ENCODE measurements at regions not wholly inside any gene's neighbourhood (a gene's known extent, or its start where the extent isn't known, plus 50 kb on each side); places are given as distances from the start of the nearest gene placed in this dataset.

DNA sequence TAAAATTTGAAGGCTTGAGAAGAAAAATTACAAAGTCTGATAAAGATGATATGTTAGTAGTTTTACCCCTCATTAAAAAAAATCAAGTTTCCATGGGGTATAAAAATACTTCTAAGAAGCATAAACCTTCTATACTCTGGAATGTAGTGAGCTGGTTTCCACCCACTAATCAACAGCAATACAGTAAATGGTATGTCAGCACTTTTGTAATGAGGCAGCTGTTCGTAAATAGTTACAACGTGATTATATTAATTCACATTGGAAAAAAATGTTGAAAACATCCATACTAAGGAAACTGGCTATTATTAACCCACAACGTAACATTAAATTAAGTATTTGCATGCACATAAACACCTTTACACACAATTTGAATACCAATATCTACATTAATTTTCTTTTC is 283.1 kb upstream of the FAM174A start:
- no peak for DNase-seq
- no peaks in the 10 kb centered on the region for H3K9me3 ChIP-seq
- WGBS (ENCODE audit: insufficient coverage, low coverage, low lambda C conversion rate, missing lambda C conversion rate): 43% methylated on average over 3 of the region's 3 CpGs

DNA sequence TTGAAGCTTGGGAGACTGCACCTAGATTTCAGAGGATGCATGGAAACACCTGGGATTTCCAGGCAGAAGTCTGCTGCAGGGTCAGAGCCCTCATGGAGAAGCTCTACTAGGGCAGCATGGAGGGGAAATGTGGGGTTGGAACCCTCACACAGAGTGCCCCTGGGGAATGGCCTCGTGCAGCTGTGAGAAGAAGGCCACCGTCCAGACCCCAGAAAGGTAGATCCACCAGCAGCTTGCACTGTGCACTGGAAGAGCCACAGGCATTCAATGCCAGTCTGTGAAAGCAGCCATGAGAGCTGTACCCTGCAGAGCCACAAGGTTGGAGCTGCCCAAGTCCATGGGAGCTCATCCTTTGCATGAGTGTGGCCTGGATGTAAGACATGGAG is 285.3 kb upstream of the FAM174A start:
- H3K36me3 ChIP-seq: no peaks in the 10 kb centered on the region
- intact Hi-C loops (cut with DNase I): no loop called here
- no peaks in the 10 kb centered on the region for H3K9me3 ChIP-seq
- DNase-seq (no peak), ATAC-seq (peak in 1 of 4 donors; percentile 13)
- TF ChIP-seq POLR2A (IDR thresholded peaks at IDR 0.05) (no peak), CTCF (IDR thresholded peaks at IDR 0.05) (no peak)
- H3K4me3 ChIP-seq: no peak overlapping the region
- no peak overlapping the region for H3K27ac ChIP-seq
- no CpG with 5 or more reads among the region's 2 CpGs for WGBS (ENCODE audit: insufficient coverage, low coverage, low lambda C conversion rate, missing lambda C conversion rate)
- H3K27me3 ChIP-seq: no peaks in the 10 kb centered on the region
- no peaks in the 10 kb centered on the region for H3K4me1 ChIP-seq

More for the DNA sequence above, 283.1 kb upstream of the FAM174A start:
- no peak for ATAC-seq
- intact Hi-C loops (cut with DNase I): no loop called here
- Histone ChIP-seq H3K27me3 (no peaks in the 10 kb centered on the region), H3K27ac (no peak overlapping the region), H3K36me3 (no peaks in the 10 kb centered on the region), H3K4me3 (no peak overlapping the region), H3K4me1 (no peaks in the 10 kb centered on the region)
- TF ChIP-seq CTCF (IDR thresholded peaks at IDR 0.05): no peak
- TF ChIP-seq POLR2A (IDR thresholded peaks at IDR 0.05): no peak

DNA sequence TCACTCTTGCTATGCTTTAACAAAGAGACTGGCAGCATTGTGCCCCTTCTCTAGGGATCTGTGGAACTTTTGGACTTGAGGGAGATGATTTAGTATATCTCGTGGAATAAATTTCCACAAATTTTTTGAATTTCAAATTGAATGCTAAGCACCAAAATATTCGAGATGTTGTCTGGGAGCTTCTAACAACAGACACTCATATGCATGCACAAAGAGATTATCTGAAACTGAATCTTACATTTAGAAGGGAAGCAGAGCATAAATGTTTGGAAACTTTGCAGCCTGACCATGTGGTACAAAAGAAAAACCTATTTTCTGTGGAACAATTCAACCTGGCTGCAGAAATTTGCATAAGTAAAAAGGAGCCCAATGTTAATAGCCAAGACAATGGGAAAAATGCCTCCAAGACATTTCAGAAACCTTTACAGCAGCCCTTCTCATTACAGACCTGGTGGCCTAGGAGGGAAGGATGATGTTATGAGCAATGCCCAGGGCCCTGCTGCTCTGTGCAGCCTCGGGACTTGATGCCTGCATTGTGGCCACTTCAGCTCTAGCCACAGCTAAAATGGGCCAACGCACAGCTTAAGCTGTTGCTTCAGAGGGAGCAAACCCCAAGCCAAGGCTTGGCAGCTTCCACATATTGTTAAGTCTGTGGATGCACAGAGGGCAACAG is 285.8 kb upstream of the FAM174A start:
- no peak for ATAC-seq
- intact Hi-C loops (cut with DNase I): no loop called here
- Histone ChIP-seq H3K27ac (no peak overlapping the region), H3K4me3 (no peak overlapping the region), H3K36me3 (no peaks in the 10 kb centered on the region), H3K27me3 (no peaks in the 10 kb centered on the region), H3K9me3 (no peaks in the 10 kb centered on the region), H3K4me1 (no peaks in the 10 kb centered on the region)
- TF ChIP-seq CTCF (IDR thresholded peaks at IDR 0.05) (no peak), POLR2A (IDR thresholded peaks at IDR 0.05) (no peak)
- 20% methylated on average over 2 of the region's 4 CpGs for WGBS (ENCODE audit: insufficient coverage, low coverage, low lambda C conversion rate, missing lambda C conversion rate)
- DNase-seq: no peak

DNA sequence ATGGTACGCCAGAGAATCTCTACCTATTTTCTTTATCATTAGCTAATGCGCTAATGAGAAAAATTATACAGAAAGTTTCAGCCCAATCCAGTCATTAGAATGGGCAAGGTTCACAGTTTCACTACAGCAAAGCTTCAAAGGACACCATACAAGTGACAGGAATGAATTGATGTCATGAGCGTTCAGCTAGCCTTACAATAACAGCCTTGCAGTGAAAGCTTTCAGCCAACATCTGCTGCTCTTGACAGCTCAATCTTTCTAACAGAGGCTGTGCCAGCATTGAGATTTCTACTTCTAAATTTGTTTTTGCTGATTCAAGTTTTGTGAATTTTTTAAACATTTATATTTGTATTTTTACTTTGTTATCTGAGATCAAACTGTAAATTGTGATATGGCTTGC is 302.4 kb upstream of the FAM174A start:
- Histone ChIP-seq H3K4me3 (no peak overlapping the region), H3K27ac (no peak overlapping the region), H3K9me3 (no peaks in the 10 kb centered on the region), H3K36me3 (no peaks in the 10 kb centered on the region), H3K4me1 (no peaks in the 10 kb centered on the region), H3K27me3 (no peaks in the 10 kb centered on the region)
- intact Hi-C loops (cut with DNase I): no loop called here
- ATAC-seq: no peak
- no peak for DNase-seq
- TF ChIP-seq POLR2A (IDR thresholded peaks at IDR 0.05) (no peak), CTCF (IDR thresholded peaks at IDR 0.05) (no peak)
- WGBS (ENCODE audit: insufficient coverage, low coverage, low lambda C conversion rate, missing lambda C conversion rate): 64% methylated on average over 3 of the region's 3 CpGs

- Histone ChIP-seq H3K36me3 (no peaks in the 10 kb centered on the region), H3K27ac (no peak overlapping the region), H3K4me3 (no peak overlapping the region), H3K27me3 (no peaks in the 10 kb centered on the region), H3K9me3 (no peaks in the 10 kb centered on the region), H3K4me1 (no peaks in the 10 kb centered on the region)
- TF ChIP-seq CTCF (IDR thresholded peaks at IDR 0.05) (no peak), POLR2A (IDR thresholded peaks at IDR 0.05) (no peak)
- no peak for DNase-seq
- ATAC-seq: no peak
- 0% methylated on average over 1 of the region's 1 CpG for WGBS (ENCODE audit: insufficient coverage, low coverage, low lambda C conversion rate, missing lambda C conversion rate)
- intact Hi-C loops (cut with DNase I): no loop called here
Observed at GRCh38 chr5:100188778-100189177, 346.4 kb upstream of the FAM174A start.
